ENCODE measurements at regions not wholly inside any gene's neighbourhood (a gene's known extent, or its start where the extent isn't known, plus 50 kb on each side); places are given as distances from the start of the nearest gene placed in this dataset.

- TF ChIP-seq, protein P1, sequence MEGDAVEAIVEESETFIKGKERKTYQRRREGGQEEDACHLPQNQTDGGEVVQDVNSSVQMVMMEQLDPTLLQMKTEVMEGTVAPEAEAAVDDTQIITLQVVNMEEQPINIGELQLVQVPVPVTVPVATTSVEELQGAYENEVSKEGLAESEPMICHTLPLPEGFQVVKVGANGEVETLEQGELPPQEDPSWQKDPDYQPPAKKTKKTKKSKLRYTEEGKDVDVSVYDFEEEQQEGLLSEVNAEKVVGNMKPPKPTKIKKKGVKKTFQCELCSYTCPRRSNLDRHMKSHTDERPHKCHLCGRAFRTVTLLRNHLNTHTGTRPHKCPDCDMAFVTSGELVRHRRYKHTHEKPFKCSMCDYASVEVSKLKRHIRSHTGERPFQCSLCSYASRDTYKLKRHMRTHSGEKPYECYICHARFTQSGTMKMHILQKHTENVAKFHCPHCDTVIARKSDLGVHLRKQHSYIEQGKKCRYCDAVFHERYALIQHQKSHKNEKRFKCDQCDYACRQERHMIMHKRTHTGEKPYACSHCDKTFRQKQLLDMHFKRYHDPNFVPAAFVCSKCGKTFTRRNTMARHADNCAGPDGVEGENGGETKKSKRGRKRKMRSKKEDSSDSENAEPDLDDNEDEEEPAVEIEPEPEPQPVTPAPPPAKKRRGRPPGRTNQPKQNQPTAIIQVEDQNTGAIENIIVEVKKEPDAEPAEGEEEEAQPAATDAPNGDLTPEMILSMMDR (IDR thresholded peaks at IDR 0.05) = no peak
- TF ChIP-seq EP300 (IDR thresholded peaks at IDR 0.05) (no peak), POLR2A (IDR thresholded peaks at IDR 0.05) (no peak), POLR2AphosphoS5 (IDR thresholded peaks at IDR 0.05) (no peak)
Observed at GRCh38 chr19:29325241-29325975, 112.5 kb upstream of the UQCRFS1 start.
